Body of pancreas (tissue), 4 donors: ENCODE measurements at regions not wholly inside any gene's neighbourhood (a gene's known extent, or its start where the extent isn't known, plus 50 kb on each side); places are given as distances from the start of the nearest gene placed in this dataset.

ENCODE experiments used
- ATAC-seq: fragments of 150-250 bp; one replicate; pipeline ENCODE4 v1.9.1; 2016
- DNase-seq, 4 donors: peaks; one replicate each; pipeline ENCODE4 v3.0.0-alpha.2; 2019
- H3K27ac ChIP-seq, 4 donors: fragments of 200-600 bp; sonication (generic); 1 replicate in 3 of 4; 2 replicates in 1 of 4; pipeline versions ENCODE4 v1.5.1 to v1.6.1; 2016 to 2019; ENCODE audit warnings: mild to moderate bottlenecking in 1 of 4, mixed read lengths in 1 of 4, moderate library complexity in 1 of 4
- H3K27me3 ChIP-seq, 2 donors: fragments of 200-600 bp; sonication (generic); one replicate each; pipeline ENCODE4 v1.6.0; 2016; ENCODE audit warnings: mild to moderate bottlenecking in 1 of 2
- H3K36me3 ChIP-seq, 2 donors: fragments of 200-600 bp; sonication (generic); replicated peaks in 1 of 2; 2 replicates each; pipeline ENCODE4 v1.5.1; 2016; ENCODE audit warnings: low read depth in 2 of 2; ENCODE audit not compliant: insufficient read depth in 1 of 2
- H3K4me1 ChIP-seq: fragments of 200-600 bp; sonication (generic); one replicate; pipeline ENCODE4 v1.6.0; 2016
- H3K4me3 ChIP-seq, 2 donors: fragments of 200-600 bp; sonication (generic); 1 replicate in 1 of 2; 2 replicates in 1 of 2; pipeline ENCODE4 v1.5.1; 2016 to 2019
- H3K9me3 ChIP-seq, 3 donors: fragments of 200-600 bp; sonication (generic); 1 replicate in 2 of 3; 2 replicates in 1 of 3; pipeline ENCODE4 v1.5.1; 2016
- CTCF ChIP-seq, 7 experiments: fragments of 450-650 bp in 4 of 7; fragments of 200-600 bp in 3 of 7; sonication (generic) in 3 of 7; IDR thresholded peaks; one replicate each; pipeline ENCODE4 v1.5.1; 2016 to 2019; ENCODE audit warnings: antibody characterized with exemption in 7 of 7
- POLR2A ChIP-seq, 3 donors: fragments of 450-650 bp; IDR thresholded peaks; one replicate each; pipeline ENCODE4 v1.6.1; 2016; ENCODE audit warnings: antibody characterized with exemption in 3 of 3, mild to moderate bottlenecking in 2 of 3
- WGBS, 2 donors: methylation state at CpG; one replicate each; pipeline ENCODE4 v1.1.5; 2017; 5-methylcytosine and 5-hydroxymethylcytosine counted together
- intact Hi-C: fragments of 100-400 bp; cut with DNase I; formaldehyde crosslinking; loops from one replicate; pipeline ENCODE4 v1.15.1; 2023

DNA sequence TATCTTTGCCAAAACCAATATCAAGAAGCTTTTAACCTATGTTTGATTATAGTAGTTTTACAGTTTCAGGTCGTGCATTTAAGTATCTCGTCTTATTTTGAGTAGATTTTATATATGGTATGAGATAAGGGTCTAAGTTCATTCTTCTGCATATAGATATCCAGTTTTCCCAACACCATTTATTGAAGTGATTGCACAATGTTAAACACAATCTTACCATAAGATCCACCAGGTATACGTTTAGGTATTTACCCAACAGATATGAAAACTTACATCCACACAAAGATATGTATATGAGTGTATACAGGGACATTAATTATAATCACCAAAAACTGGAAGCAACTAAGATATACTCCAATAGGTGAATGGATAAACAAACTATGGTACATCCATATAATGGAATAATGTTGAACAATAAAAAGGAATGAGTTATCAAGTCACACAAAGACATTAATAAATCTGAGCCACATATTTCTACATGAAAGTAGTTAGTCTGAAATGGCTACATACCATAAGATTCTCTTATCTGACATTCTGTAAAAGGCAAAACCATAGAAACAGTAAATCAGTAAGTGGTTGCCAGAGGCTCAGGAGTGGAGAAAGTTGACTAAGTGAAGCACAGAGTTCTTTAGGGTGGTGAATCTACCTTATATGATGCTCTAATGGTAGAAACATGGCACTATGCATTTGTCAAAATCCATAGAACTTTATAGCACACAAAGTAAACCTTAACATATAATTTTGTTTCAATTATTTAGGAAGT, 222.6 kb downstream of the NUAK1 start:
- no peak for ATAC-seq

GRCh38 chr12:105916760-105917039, 222.1 kb downstream of the NUAK1 start:
- no peaks in the 10 kb centered on the region for H3K4me1 ChIP-seq
- no peak overlapping the region for H3K4me3 ChIP-seq
- no peak overlapping the region for H3K27ac ChIP-seq
- ATAC-seq (no peak), DNase-seq (no peak)
- H3K27me3 ChIP-seq: no peaks in the 10 kb centered on the region
- no peak for TF ChIP-seq CTCF (IDR thresholded peaks at IDR 0.05)
- TF ChIP-seq POLR2A (IDR thresholded peaks at IDR 0.05): no peak
- intact Hi-C loops: no loop called here
- no peaks in the 10 kb centered on the region for H3K36me3 ChIP-seq
- no peaks in the 10 kb centered on the region for H3K9me3 ChIP-seq

More for the DNA sequence above, 222.6 kb downstream of the NUAK1 start:
- no peaks in the 10 kb centered on the region for H3K4me1 ChIP-seq
- WGBS, 2 donors: 46 to 47% methylated on average over 3 of the region's 3 CpGs
- no peaks in the 10 kb centered on the region for H3K9me3 ChIP-seq
- H3K27me3 ChIP-seq: no peaks in the 10 kb centered on the region
- H3K27ac ChIP-seq: no peak overlapping the region
- no peaks in the 10 kb centered on the region for H3K36me3 ChIP-seq
- no peak for DNase-seq
- TF ChIP-seq CTCF (IDR thresholded peaks at IDR 0.05) (no peak), POLR2A (IDR thresholded peaks at IDR 0.05) (no peak)
- H3K4me3 ChIP-seq: no peak overlapping the region
- intact Hi-C loops: no loop called here

GRCh38 chr12:105920161-105920684, 218.5 kb downstream of the NUAK1 start:
- no peaks in the 10 kb centered on the region for H3K9me3 ChIP-seq
- TF ChIP-seq POLR2A (IDR thresholded peaks at IDR 0.05) (no peak), CTCF (IDR thresholded peaks at IDR 0.05) (no peak)
- H3K36me3 ChIP-seq: no peaks in the 10 kb centered on the region
- H3K4me3 ChIP-seq: no peak overlapping the region
- 53 to 56% methylated on average over 4 of the region's 4 CpGs for WGBS, 2 donors
- no peak for DNase-seq
- ATAC-seq: no peak
- H3K4me1 ChIP-seq: no peaks in the 10 kb centered on the region
- no peak overlapping the region for H3K27ac ChIP-seq
- intact Hi-C loops: no loop called here
- H3K27me3 ChIP-seq: no peaks in the 10 kb centered on the region

GRCh38 chr12:105921055-105921454, 217.7 kb downstream of the NUAK1 start:
- H3K4me3 ChIP-seq: no peak overlapping the region
- no peak for TF ChIP-seq CTCF (IDR thresholded peaks at IDR 0.05)
- no peak for TF ChIP-seq POLR2A (IDR thresholded peaks at IDR 0.05)
- no peak overlapping the region for H3K27ac ChIP-seq
- no peaks in the 10 kb centered on the region for H3K4me1 ChIP-seq
- no peaks in the 10 kb centered on the region for H3K27me3 ChIP-seq
- DNase-seq (no peak), ATAC-seq (no peak)
- intact Hi-C loops: no loop called here
- 65 to 89% methylated on average over 1 of the region's 1 CpG for WGBS, 2 donors
- H3K9me3 ChIP-seq: no peaks in the 10 kb centered on the region
- H3K36me3 ChIP-seq: no peaks in the 10 kb centered on the region
